Activated CD4-positive, alpha-beta T cell treated with anti-CD3 and anti-CD28 coated beads, Interleukin-10, Interleukin-2, amounts not matched to agents 100 ng/mL and 50 ng/mL, durations not matched to agents 16 hours and 8 hours (primary cell): ENCODE measurements at regions not wholly inside any gene's neighbourhood (a gene's known extent, or its start where the extent isn't known, plus 50 kb on each side); places are given as distances from the start of the nearest gene placed in this dataset.

ENCODE experiments used
- DNase-seq: peaks from one replicate; pipeline ENCODE4 v3.0.0-alpha.2; 2020

GRCh38 chr3:94179059-94179458 lies 116.2 kb downstream of the NSUN3 start:
- no peak for DNase-seq

- no peak for DNase-seq
Observed at GRCh38 chr3:94183551-94183950, 120.7 kb downstream of the NSUN3 start.

- no peak for DNase-seq
Observed at GRCh38 chr3:94184781-94185180, 121.9 kb downstream of the NSUN3 start.

GRCh38 chr3:94185753-94186152 lies 122.9 kb downstream of the NSUN3 start:
- DNase-seq: no peak

- DNase-seq: no peak
Observed at GRCh38 chr3:94187697-94188096, 124.8 kb downstream of the NSUN3 start.

GRCh38 chr3:94195381-94195780 lies 132.5 kb downstream of the NSUN3 start:
- no peak for DNase-seq

GRCh38 chr3:94206291-94206690 lies 143.4 kb downstream of the NSUN3 start:
- no peak for DNase-seq

- DNase-seq: no peak
Observed at GRCh38 chr3:94210256-94210655, 147.4 kb downstream of the NSUN3 start.

GRCh38 chr3:94217406-94217805 lies 154.5 kb downstream of the NSUN3 start:
- no peak for DNase-seq

- no peak for DNase-seq
Observed at GRCh38 chr3:94220426-94220825, 157.6 kb downstream of the NSUN3 start.

- no peak for DNase-seq
Observed at GRCh38 chr3:94221829-94222228, 159.0 kb downstream of the NSUN3 start.

GRCh38 chr3:94225148-94225865 lies 162.4 kb downstream of the NSUN3 start:
- peak; percentile 18 for DNase-seq

- no peak for DNase-seq
Observed at GRCh38 chr3:94226078-94226477, 163.2 kb downstream of the NSUN3 start.

GRCh38 chr3:94232921-94233320 lies 170.1 kb downstream of the NSUN3 start:
- no peak for DNase-seq

GRCh38 chr3:94234177-94234788 lies 171.4 kb downstream of the NSUN3 start:
- peak; percentile 44 for DNase-seq

GRCh38 chr3:94241986-94242385 lies 179.1 kb downstream of the NSUN3 start:
- DNase-seq: no peak

- DNase-seq: no peak
Observed at GRCh38 chr3:94246171-94246570, 183.3 kb downstream of the NSUN3 start.

GRCh38 chr3:94248042-94248441 lies 185.2 kb downstream of the NSUN3 start:
- DNase-seq: no peak

GRCh38 chr3:94249491-94250079 lies 186.7 kb downstream of the NSUN3 start:
- peak; percentile 59 for DNase-seq

GRCh38 chr3:94251566-94251965 lies 188.7 kb downstream of the NSUN3 start:
- no peak for DNase-seq

- DNase-seq: no peak
Observed at GRCh38 chr3:94252316-94252715, 189.5 kb downstream of the NSUN3 start.

GRCh38 chr3:94256888-94257813 lies 194.3 kb downstream of the NSUN3 start:
- no peak for DNase-seq

GRCh38 chr3:94258851-94259250 lies 196.0 kb downstream of the NSUN3 start:
- DNase-seq: no peak
